ENCODE measurements at regions not wholly inside any gene's neighbourhood (a gene's known extent, or its start where the extent isn't known, plus 50 kb on each side); places are given as distances from the start of the nearest gene placed in this dataset.

GRCh38 chr1:96355961-96356360 is 365.6 kb upstream of the PTBP2 start:
- no peak for TF ChIP-seq SPI1 (IDR thresholded peaks at IDR 0.05; ENCODE audit: borderline replicate concordance, low read depth)
- TF ChIP-seq REST (IDR thresholded peaks at IDR 0.05; ENCODE audit: insufficient replicate concordance, low read depth): no peak
- TF ChIP-seq CTCF (IDR thresholded peaks at IDR 0.05; ENCODE audit: insufficient read depth, low read length): no peak
- TF ChIP-seq GABPA (IDR thresholded peaks at IDR 0.05; ENCODE audit: low read depth): no peak
- no peak for TF ChIP-seq POLR2AphosphoS5 (IDR thresholded peaks at IDR 0.05; ENCODE audit: low read depth)
